ENCODE measurements at regions not wholly inside any gene's neighbourhood (a gene's known extent, or its start where the extent isn't known, plus 50 kb on each side); places are given as distances from the start of the nearest gene placed in this dataset.

DNA sequence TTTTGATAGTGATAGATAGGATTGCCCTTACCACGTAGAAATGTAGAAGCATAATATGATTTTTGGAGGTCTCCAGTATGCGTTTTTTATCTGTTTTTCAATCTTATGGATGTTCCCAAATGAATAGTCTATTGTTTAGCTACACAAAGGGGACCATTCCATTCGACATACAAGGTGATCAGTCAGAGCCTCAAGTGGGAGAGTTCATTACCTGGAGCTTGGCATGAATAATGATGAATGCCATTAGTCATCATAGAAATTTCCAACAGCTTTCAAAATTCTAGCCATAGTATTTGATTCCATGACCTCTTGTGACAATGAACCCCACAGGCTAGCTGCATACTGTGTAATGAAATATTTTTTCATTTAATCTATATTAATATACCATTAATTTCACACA, 123.6 kb downstream of the PDHA2 start:
- Mint-ChIP-seq H3K4me1 (no peaks in the 10 kb centered on the region), H3K9me3 (peaks cover 2% of the 10 kb centered on the region), H3K27me3 (no peaks in the 10 kb centered on the region), H3K36me3 (ENCODE audit: low read depth) (no peaks in the 10 kb centered on the region), H3K4me3 (no peak overlapping the region), H3K27ac (no peak overlapping the region)
- no peak for DNase-seq
- POLR2A ChIA-PET, result no interaction called here
- CTCF ChIA-PET, result no interaction called here

DNA sequence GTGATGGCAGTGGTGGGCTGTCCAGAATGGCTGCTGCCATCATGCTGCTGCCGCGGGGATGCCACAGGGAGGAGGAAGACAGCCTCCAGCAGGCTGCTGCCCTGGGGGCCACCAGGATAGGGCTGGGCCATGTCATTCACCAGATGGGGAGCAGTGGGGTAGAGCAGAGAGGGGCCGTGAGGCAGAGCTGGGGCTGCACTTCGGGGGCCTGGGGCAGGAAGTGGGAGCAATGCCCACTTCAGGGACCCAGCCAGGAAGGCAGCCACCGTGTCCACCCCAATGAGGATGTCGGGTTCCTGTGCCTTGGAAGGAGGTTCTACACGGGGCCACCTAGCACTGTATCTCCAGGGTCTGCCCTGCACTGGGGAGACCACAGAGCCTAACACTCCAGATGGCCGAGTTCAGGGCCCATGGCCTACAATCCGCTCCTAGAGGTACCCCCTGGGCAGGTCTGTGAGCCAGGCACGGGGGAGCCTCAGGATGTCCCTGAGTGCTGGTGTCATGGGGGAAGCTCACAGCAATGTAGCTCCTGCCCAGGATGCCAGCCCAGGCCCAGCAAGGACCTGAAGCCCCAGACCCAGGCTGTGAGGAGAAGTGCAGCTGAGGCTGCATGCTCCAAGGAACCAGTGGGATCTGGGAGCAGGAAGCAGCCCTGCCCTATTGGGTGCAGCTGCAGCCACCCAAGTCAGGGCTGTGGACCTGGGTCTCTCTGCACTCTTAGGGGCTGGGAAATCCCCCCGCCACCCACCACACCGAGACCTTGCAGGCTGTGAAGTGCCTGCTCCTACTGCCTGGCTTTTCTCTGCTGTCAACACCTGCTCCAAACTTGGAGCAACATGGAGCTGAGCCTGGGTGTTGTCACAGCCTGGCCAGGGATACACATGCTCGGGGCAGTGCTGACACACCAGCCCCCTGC, 140.3 kb downstream of the PDHA2 start:
- POLR2A ChIA-PET, result no interaction called here
- no peak for DNase-seq
- Mint-ChIP-seq H3K27ac (no peak overlapping the region), H3K4me1 (no peaks in the 10 kb centered on the region), H3K4me3 (no peak overlapping the region), H3K9me3 (peaks cover 9% of the 10 kb centered on the region), H3K27me3 (no peaks in the 10 kb centered on the region), H3K36me3 (ENCODE audit: low read depth) (no peaks in the 10 kb centered on the region)
- CTCF ChIA-PET, result no interaction called here

DNA sequence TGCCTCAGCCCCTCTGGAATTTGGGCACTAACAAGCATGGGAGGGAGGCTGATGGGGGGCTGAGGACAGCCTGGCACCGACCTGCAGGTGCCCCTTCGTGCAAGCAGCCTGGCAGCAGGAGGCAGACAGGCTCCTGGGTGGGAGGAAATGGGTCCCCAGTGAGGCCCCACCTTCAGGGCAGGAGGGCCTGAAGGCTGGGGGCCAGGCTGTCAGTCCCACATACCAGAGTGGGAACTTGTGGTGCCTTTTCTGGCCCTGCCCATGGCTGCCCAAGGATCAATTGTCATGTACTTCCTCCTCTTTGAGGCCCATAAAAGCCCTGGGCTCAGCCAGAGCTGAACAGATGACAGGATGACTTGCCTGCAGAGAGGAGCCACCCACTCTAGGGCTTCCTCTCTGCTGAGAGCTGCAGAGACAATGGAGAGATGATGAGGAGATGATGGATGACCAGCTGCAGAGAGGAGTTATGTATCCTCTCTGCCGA, 141.0 kb downstream of the PDHA2 start:
- ChIA-PET CTCF (no interaction called here), POLR2A (no interaction called here)
- Mint-ChIP-seq H3K36me3 (ENCODE audit: low read depth) (no peaks in the 10 kb centered on the region), H3K4me1 (no peaks in the 10 kb centered on the region), H3K27ac (no peak overlapping the region), H3K27me3 (no peaks in the 10 kb centered on the region), H3K4me3 (no peak overlapping the region), H3K9me3 (peaks cover 9% of the 10 kb centered on the region)
- no peak for DNase-seq

DNA sequence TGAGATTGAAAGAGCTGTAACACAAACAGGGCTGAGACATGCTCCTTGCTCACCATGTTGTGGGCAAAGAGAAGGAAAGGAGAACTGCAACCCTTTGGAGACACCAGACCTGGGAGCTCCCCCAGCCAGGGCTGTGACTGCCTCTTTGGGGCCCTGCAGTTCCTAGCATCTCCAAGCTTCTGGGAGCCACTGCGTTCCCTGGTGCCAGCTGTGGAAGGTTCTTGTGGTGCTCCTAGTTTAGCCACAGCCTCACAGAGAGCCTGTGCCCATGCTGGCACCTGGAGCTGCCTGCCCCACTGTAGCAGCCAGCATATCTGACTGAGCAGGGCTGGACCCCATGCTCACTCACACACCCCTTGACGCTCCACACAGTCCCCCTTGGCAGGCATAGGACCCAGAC, 141.7 kb downstream of the PDHA2 start:
- ChIA-PET POLR2A (no interaction called here), CTCF (no interaction called here)
- no peaks in the 10 kb centered on the region for H3K27me3 Mint-ChIP-seq
- peaks cover 9% of the 10 kb centered on the region for H3K9me3 Mint-ChIP-seq
- no peak overlapping the region for H3K27ac Mint-ChIP-seq
- H3K36me3 Mint-ChIP-seq (ENCODE audit: low read depth), result no peaks in the 10 kb centered on the region
- no peaks in the 10 kb centered on the region for H3K4me1 Mint-ChIP-seq
- DNase-seq, result no peak
- H3K4me3 Mint-ChIP-seq, result no peak overlapping the region

DNA sequence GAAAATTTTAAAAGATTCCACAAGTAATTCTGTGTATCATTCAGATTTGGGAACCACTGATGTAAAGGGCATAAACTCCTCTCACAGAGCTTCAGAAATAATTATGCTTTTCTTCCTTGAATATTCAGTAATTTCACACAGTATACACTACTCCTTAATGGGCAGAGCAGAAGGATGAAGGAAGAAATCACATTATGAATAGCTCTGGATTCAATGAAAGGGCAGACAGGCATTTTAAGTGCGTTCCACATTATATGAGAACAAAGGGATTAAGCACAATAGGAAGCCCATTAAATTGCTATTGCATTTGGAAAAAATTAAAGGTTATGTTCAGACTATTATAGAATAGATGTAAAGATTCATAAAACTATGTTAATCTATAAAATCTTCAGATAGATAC, 142.6 kb downstream of the PDHA2 start:
- Mint-ChIP-seq H3K36me3 (ENCODE audit: low read depth) (no peaks in the 10 kb centered on the region), H3K4me3 (no peak overlapping the region), H3K4me1 (no peaks in the 10 kb centered on the region), H3K9me3 (peaks cover 9% of the 10 kb centered on the region), H3K27me3 (no peaks in the 10 kb centered on the region), H3K27ac (no peak overlapping the region)
- ChIA-PET CTCF (no interaction called here), POLR2A (no interaction called here)
- DNase-seq, result no peak

DNA sequence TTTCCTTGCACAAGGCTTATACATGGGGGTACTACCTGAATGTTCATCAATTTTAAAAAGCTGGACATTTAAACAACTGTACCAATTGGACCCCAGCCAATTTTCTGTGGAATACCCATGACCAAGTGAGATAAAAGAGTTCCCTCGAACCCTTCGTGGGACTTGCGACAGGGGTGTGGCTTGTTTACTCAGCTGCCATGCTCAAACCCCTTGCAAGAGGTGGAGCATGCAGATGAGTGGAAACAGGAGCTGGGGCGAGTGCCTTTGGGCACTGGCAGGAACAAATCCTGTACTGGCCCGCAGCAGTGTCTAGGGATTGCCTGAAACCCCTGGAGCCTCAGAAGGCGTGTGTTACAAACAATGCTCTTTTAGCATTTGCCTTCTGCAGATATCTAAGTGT, 144.2 kb downstream of the PDHA2 start:
- Mint-ChIP-seq H3K27ac (no peak overlapping the region), H3K9me3 (peaks cover 9% of the 10 kb centered on the region), H3K27me3 (no peaks in the 10 kb centered on the region), H3K4me3 (no peak overlapping the region), H3K4me1 (no peaks in the 10 kb centered on the region), H3K36me3 (ENCODE audit: low read depth) (no peaks in the 10 kb centered on the region)
- POLR2A ChIA-PET, result no interaction called here
- DNase-seq, result no peak
- CTCF ChIA-PET, result no interaction called here

DNA sequence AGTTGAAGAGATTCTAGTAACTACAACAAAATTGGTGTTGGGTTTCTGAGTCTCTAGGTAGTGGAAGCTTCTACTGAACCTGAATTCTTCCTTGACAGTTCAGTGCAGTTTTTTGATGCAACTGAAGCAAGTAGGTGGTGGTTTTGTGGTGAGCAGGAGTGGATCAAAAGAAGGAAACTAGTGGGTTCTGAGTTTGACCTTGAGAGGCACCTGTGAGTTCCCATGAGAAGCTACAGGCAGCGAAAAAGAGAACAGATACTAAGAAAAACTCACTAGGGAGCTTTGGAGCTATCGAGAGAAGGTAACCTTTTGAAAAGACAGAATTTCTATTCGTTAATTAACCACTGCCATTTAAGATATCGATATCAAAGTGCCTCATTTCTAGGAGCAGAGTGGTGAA, 145.2 kb downstream of the PDHA2 start:
- CTCF ChIA-PET, result no interaction called here
- H3K27me3 Mint-ChIP-seq, result no peaks in the 10 kb centered on the region
- no peak for DNase-seq
- H3K9me3 Mint-ChIP-seq, result peaks cover 6% of the 10 kb centered on the region
- H3K36me3 Mint-ChIP-seq (ENCODE audit: low read depth), result no peaks in the 10 kb centered on the region
- no peak overlapping the region for H3K4me3 Mint-ChIP-seq
- no peaks in the 10 kb centered on the region for H3K4me1 Mint-ChIP-seq
- no peak overlapping the region for H3K27ac Mint-ChIP-seq
- POLR2A ChIA-PET, result no interaction called here

DNA sequence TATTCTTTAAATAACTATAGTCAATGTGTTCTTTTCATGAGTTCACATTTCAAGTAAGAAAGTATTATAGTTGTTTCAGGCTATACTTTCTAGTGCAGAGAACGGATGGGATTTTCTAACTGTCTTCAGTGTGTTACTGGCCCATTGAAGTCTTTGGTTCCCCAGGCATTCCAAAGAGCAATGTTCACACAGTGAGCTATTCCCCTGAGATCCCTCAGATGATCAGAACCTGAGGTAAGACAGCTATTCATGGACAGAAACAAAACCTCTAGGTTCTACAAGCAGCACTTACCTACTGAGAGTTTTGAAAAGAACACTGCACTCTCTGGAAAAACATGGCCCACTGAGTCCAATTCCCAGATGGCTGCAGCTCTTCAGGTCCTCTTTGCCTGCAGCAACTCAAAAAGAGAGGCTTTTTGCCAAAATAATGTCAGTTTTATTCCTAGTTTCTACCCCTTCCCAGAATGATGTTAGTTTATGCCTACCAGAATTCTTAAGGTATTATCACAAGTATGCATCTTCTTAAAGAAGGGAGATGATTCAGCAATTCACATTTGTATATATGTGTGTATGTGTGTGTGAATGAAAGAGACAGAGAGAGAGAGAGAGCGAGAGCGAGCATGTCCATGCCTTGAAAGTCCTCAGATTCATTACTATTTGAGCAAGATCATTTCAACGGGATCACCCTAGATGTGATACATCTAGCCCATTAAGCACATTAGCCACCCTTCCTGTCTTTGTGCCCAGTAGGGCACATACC, 146.1 kb downstream of the PDHA2 start:
- Mint-ChIP-seq H3K4me1 (no peaks in the 10 kb centered on the region), H3K36me3 (ENCODE audit: low read depth) (no peaks in the 10 kb centered on the region), H3K9me3 (peaks cover 6% of the 10 kb centered on the region), H3K4me3 (no peak overlapping the region), H3K27ac (no peak overlapping the region), H3K27me3 (no peaks in the 10 kb centered on the region)
- CTCF ChIA-PET, result no interaction called here
- POLR2A ChIA-PET, result no interaction called here
- DNase-seq, result no peak

DNA sequence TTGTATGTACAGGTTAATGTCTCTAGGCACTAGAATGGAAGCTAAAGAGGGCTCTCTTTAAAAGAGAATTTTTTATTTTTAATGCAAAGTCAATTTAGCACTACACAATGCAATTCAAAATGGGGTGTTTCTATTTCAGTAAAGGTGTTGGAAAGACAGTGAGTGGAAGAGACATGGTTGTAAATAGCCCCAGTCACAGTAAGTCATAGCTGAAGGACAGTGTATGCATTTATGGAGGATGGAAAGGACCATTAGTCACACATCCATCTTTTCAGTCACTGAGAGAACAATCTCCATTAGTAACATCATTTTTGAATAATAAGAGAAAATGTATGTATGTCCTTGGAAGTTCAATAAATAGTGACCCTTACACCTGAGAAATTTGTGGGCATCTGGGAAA, 148.0 kb downstream of the PDHA2 start:
- H3K9me3 Mint-ChIP-seq, result peaks cover 2% of the 10 kb centered on the region
- CTCF ChIA-PET, result no interaction called here

DNA sequence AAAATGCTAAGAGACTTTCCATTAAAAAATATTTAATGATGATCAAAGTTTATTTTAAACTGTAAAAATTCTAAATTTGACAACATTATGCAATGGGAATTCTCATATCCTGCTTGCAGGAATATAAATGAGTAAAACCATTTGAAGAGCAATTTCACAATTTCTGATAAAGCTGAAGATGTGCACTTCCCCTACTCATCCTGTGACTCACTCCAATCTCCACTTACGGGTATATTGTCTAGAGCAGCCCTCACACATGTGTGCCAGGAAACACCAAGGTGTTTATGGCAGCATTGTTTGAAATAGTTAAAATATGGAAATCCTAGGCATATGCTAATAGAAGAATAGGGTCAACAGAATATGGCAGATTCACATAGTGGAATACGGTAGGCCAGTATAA, 158.4 kb downstream of the PDHA2 start:
- CTCF ChIA-PET, result no interaction called here
- Mint-ChIP-seq H3K9me3 (no peaks in the 10 kb centered on the region), H3K4me3 (no peak overlapping the region), H3K4me1 (no peaks in the 10 kb centered on the region), H3K27me3 (no peaks in the 10 kb centered on the region), H3K27ac (no peak overlapping the region), H3K36me3 (ENCODE audit: low read depth) (no peaks in the 10 kb centered on the region)
- DNase-seq, result no peak
- POLR2A ChIA-PET, result no interaction called here

More for the DNA sequence above, 148.0 kb downstream of the PDHA2 start:
- no peak overlapping the region for H3K4me3 Mint-ChIP-seq
- H3K27ac Mint-ChIP-seq, result no peak overlapping the region
- no peak for DNase-seq
- POLR2A ChIA-PET, result no interaction called here
- no peaks in the 10 kb centered on the region for H3K36me3 Mint-ChIP-seq (ENCODE audit: low read depth)
- H3K27me3 Mint-ChIP-seq, result no peaks in the 10 kb centered on the region
- H3K4me1 Mint-ChIP-seq, result no peaks in the 10 kb centered on the region

DNA sequence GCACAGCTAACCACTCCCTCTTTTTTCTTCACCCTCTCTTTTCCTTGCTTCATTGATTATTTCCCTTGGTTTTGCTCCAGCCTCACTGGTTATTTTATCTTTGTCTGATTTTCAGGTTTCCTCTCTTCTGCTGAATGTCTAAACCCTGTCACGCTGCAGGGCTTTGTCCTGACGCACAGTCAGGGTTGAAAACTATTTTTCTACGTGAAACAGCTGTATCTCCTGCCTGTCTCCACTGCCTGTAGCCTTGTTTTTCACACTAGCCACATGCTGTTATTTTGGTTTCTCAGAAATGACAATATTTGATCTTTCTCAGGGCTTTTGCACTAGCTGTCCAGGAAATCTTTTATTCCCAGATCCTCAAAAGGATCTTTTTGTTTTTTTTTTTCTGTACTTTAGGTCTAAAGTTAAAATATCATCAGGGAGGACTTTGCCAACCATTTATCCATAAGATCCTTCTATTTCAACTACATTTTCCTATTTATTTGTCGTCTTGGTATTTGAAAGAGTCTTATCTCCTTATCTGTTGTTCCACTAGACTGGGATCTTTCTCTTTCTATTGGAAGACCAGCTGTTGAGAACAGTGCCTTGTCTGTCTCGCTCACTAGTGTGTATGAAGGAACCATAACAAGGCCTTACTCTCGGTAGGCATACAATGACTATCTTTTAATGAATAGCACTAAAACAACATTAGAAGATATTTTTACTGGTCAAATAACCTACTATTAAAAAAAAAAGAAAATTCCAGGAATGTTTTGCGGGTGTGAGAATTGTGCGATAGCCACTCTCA, 164.3 kb downstream of the PDHA2 start:
- Mint-ChIP-seq H3K4me3 (no peak overlapping the region), H3K4me1 (no peaks in the 10 kb centered on the region), H3K27me3 (no peaks in the 10 kb centered on the region), H3K9me3 (no peaks in the 10 kb centered on the region), H3K27ac (no peak overlapping the region), H3K36me3 (ENCODE audit: low read depth) (no peaks in the 10 kb centered on the region)
- POLR2A ChIA-PET, result no interaction called here
- no peak for DNase-seq
- CTCF ChIA-PET, result no interaction called here

DNA sequence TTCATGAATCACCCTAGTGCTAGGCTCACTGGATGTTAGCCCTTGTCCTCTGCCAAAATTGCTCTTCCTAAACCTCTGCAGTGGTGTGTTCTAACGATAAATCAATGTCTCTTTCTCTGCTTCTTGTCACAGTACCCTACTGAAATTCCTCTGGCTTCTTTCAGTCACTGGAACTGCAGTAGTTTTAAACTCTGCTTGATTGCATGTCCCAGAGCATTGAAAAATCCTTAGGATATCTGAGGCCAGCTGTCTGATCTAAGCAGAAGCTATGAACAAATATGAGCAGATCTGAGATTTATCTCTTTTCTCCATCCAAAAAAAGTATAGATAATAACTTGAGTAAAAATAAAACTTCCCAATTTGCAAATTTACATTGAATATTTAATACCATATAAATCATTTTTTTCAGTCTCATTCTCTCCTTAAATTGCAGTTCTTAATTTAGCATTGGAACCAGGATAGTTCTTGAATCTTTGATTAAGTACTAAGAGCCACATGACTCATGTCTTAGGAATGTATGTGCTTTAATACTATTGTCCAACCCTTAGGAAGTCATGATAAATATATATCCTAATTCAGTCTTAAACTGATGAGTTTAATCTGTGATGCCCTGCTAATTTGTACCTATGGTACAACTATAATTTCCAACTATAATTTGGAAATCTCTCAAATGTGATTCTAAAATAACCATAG, 169.7 kb downstream of the PDHA2 start:
- Mint-ChIP-seq H3K36me3 (ENCODE audit: low read depth) (no peaks in the 10 kb centered on the region), H3K9me3 (no peaks in the 10 kb centered on the region), H3K4me3 (no peak overlapping the region), H3K27me3 (no peaks in the 10 kb centered on the region), H3K27ac (no peak overlapping the region), H3K4me1 (no peaks in the 10 kb centered on the region)
- CTCF ChIA-PET, result no interaction called here
- POLR2A ChIA-PET, result no interaction called here
- no peak for DNase-seq

DNA sequence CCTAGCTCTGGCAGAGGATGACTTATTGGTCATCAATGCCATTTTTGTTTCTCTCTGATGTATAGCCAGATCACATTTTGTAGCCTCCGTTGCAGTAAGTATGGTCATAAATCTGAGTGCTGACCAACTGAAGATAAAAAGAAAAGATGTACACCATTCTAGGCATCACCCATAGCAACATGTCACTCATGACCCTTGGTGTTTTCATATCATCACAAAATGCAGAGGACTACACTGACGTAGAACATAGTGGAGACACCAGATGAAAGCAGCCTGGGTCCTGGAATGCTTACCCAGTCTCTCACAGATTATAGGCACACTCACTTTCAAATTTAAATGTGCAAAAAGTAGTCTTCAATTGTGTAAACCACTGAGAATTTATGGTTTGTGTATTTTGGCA, 172.8 kb downstream of the PDHA2 start:
- no peak for DNase-seq
- no peaks in the 10 kb centered on the region for H3K27me3 Mint-ChIP-seq
- no peaks in the 10 kb centered on the region for H3K4me1 Mint-ChIP-seq
- no peaks in the 10 kb centered on the region for H3K36me3 Mint-ChIP-seq (ENCODE audit: low read depth)
- CTCF ChIA-PET, result no interaction called here
- no peak overlapping the region for H3K4me3 Mint-ChIP-seq
- POLR2A ChIA-PET, result no interaction called here
- no peak overlapping the region for H3K27ac Mint-ChIP-seq
- H3K9me3 Mint-ChIP-seq, result no peaks in the 10 kb centered on the region

All from activated CD4-positive, alpha-beta memory T cell treated with anti-CD3 and anti-CD28 coated beads, Interleukin-2, amount 10 ng/mL, durations not matched to agents 7 days and 5 days (primary cell).